Epidermal melanocyte (primary cell): ENCODE measurements at regions not wholly inside any gene's neighbourhood (a gene's known extent, or its start where the extent isn't known, plus 50 kb on each side); places are given as distances from the start of the nearest gene placed in this dataset.
"Not testable (repeated sequence)": the region's sequence is repeated elsewhere in the genome, so short reads cannot be mapped to it uniquely, and the experiment has no call there.

Source experiments
- DNase-seq: peaks from one replicate; pipeline ENCODE4 v3.0.0; 2011; ENCODE audit warnings: low spot score; ENCODE audit not compliant: insufficient read length

- no peak for DNase-seq
These were observed 261.5 kb upstream of the DSEL start for GRCh38 chr18:67778016-67778415.

DNA sequence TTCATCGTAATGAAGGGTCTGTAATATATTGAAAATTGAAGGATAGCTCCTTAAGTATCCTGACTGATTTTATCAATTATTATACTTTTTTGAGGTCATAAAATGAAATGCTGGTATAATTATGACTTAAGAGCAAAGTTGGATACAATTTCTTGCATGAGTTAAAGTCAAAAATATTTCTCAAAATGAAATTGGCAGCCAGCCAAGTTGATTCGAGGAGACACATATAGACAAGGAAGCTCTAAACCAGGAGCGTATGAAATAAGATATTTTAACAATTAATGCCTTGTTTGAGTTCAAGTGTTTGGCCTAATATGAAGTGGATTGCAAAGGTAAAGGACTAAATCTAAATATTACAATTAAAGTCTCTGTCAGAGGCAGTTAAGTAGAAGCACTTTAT is 260.4 kb upstream of the DSEL start:
- no peak for DNase-seq

GRCh38 chr18:67771271-67771670 is 254.8 kb upstream of the DSEL start:
- DNase-seq, result no peak

- no peak for DNase-seq
These were observed 254.0 kb upstream of the DSEL start for GRCh38 chr18:67770520-67770919.

DNA sequence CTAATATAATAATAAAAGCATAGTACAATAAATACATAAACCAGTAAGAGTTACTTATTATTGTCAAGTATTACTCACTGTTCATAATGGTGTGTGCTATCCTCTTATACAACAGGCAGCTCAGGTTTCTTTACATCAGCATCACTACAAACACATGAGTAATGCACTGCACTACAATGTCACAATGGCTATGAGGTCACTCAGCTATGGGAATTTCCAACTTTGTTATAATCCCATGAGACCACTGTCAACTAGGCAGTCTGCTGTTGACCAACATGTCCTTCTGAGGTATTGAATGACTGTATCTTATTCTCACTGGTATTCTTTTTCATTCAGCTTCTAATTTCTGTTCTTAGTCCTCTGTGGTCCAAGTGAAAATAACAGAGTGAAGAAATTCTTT is 250.4 kb upstream of the DSEL start:
- DNase-seq, result no peak

- DNase-seq, result not testable (repeated sequence)
These were observed 235.7 kb upstream of the DSEL start for GRCh38 chr18:67752211-67752610.

- no peak for DNase-seq
These were observed 226.4 kb upstream of the DSEL start for GRCh38 chr18:67742954-67743353.

- DNase-seq, result no peak
These were observed 226.0 kb upstream of the DSEL start for GRCh38 chr18:67742525-67742924.

DNA sequence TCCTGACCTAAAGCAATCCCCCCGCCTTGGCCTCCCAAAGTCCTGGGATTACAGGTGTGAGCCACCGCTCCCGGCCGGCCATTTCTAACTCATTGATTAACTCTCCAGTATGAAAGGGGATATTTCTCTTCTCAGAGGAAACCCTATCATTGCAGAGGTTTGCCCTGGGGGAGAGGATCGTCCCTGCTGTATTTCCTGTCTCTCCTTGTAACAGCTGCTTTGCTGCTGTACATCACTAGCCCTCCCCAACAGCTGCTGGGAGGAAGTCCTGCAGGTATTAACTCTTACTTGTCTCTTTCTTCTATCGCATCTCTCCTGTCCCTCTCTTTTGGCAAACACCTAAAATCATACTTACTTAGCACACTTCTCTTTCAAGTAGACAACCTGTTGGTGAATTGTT is 219.0 kb upstream of the DSEL start:
- DNase-seq, result no peak

GRCh38 chr18:67733088-67733487 is 216.6 kb upstream of the DSEL start:
- no peak for DNase-seq

DNA sequence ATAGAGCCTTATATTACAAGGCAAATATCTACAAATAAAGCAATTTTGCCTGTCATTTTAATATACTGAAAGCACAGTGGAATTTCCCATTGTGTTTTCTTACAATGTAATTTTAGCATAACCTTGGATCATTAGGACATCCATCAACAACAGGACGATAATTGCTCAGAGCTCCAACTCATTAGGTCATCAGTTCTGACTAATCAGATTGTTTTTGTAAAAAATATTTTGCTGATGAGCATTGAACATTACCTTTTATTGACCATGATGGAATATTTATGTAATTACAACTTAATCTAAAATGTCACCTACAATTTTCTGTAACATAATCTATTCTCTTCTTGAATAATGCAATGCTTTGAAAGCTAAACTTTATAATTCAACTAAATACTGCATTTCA is 215.3 kb upstream of the DSEL start:
- no peak for DNase-seq

- DNase-seq, result no peak
These were observed 214.4 kb upstream of the DSEL start for GRCh38 chr18:67730886-67731285.

DNA sequence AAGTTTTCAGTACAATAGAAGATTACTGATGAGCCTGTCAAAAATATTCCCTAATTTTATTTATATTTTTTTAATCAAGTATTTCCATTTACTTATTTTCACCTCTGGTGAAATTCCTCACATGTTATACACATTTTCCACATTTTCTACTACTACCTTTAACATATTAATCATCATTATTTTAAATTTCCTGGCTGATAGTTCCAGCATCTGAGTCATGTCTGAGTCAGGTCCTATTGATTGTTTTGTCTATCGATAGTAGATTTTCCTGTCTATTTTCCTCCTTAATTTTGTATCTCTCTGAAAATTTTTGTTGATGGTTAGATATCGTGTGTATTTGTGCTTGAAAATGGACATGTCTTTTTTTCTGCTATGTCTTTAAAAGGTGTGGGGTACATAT is 211.8 kb upstream of the DSEL start:
- DNase-seq, result no peak

GRCh38 chr18:67726882-67727281 is 210.4 kb upstream of the DSEL start:
- no peak for DNase-seq

- no peak for DNase-seq
These were observed 201.3 kb upstream of the DSEL start for GRCh38 chr18:67717800-67718199.

- DNase-seq, result no peak
These were observed 199.0 kb upstream of the DSEL start for GRCh38 chr18:67715567-67715966.

- DNase-seq, result no peak
These were observed 194.1 kb upstream of the DSEL start for GRCh38 chr18:67710639-67711038.

- DNase-seq, result no peak
These were observed 189.2 kb upstream of the DSEL start for GRCh38 chr18:67705748-67706147.

- no peak for DNase-seq
These were observed 179.2 kb upstream of the DSEL start for GRCh38 chr18:67695684-67696083.

GRCh38 chr18:67694787-67695186 is 178.3 kb upstream of the DSEL start:
- no peak for DNase-seq

DNA sequence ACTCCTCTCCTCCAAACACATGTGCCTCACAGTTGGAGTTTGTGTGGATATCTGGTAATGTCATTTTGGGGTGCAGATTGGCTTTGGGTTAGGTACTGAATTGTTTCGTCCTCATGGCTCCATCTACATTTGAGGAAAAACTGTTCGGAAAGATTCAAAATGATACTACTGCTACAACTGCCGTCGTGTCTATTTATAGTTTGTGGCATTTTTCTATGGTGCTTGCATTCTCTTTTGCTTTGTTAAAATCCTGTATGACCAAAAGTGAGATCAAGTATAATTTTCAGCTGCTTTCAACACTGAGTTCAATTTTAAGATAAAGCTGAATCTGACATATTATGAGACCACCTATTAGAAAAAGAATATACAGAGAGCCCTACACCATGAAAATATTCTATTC is 176.3 kb upstream of the DSEL start:
- no peak for DNase-seq

GRCh38 chr18:67682516-67682915 is 166.0 kb upstream of the DSEL start:
- DNase-seq, result no peak

DNA sequence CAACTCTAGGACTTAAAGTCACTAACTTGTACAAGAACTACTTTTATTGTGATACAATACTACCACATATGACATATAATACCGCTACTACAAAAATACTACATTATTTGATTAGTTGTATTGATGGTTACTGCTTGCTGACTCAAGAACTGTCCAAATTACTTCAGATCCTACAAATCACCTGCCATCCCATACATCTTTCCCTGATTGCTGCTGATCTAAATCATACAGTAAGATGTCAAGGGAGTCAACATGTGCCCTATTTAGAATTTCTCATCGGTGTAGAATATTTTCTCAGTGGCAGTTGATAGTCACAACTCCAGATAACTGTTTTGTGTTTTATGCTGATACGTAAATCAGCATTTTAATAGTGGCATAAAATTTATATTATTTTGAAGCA is 161.0 kb upstream of the DSEL start:
- DNase-seq, result no peak

- no peak for DNase-seq
These were observed 156.2 kb upstream of the DSEL start for GRCh38 chr18:67672716-67673115.

- no peak for DNase-seq
These were observed 155.6 kb upstream of the DSEL start for GRCh38 chr18:67672155-67672554.
